HG03108 (cell line): ENCODE measurements at regions not wholly inside any gene's neighbourhood (a gene's known extent, or its start where the extent isn't known, plus 50 kb on each side); places are given as distances from the start of the nearest gene placed in this dataset.

Experiments used
- ATAC-seq: cut with Tn5 transposase; IDR thresholded peaks from one replicate; pipeline ENCODE4 v1.9.1; 2021; ENCODE audit warnings: moderate library complexity; ENCODE audit not compliant: unreplicated experiment

- ATAC-seq: no peak
Observed at GRCh38 chr5:168209997-168210396, 81.4 kb upstream of the WWC1 start.

GRCh38 chr5:168211245-168211644 lies 80.2 kb upstream of the WWC1 start:
- no peak for ATAC-seq

GRCh38 chr5:168211936-168212335 lies 79.5 kb upstream of the WWC1 start:
- ATAC-seq: no peak

GRCh38 chr5:168214071-168214470 lies 77.4 kb upstream of the WWC1 start:
- no peak for ATAC-seq

- ATAC-seq: no peak
Observed at GRCh38 chr5:168214886-168215285, 76.6 kb upstream of the WWC1 start.

- no peak for ATAC-seq
Observed at GRCh38 chr5:168215646-168216045, 75.8 kb upstream of the WWC1 start.

- ATAC-seq: no peak
Observed at GRCh38 chr5:168216989-168217388, 74.5 kb upstream of the WWC1 start.

- ATAC-seq: no peak
Observed at GRCh38 chr5:168217497-168217896, 73.9 kb upstream of the WWC1 start.

GRCh38 chr5:168218746-168219145 lies 72.7 kb upstream of the WWC1 start:
- ATAC-seq: no peak

- peak; percentile 77 for ATAC-seq
Observed at GRCh38 chr5:168219515-168220410, 71.7 kb upstream of the WWC1 start.

GRCh38 chr5:168224085-168224484 lies 67.4 kb upstream of the WWC1 start:
- no peak for ATAC-seq

- ATAC-seq: no peak
Observed at GRCh38 chr5:168226012-168226411, 65.4 kb upstream of the WWC1 start.

- ATAC-seq: no peak
Observed at GRCh38 chr5:168227001-168227400, 64.4 kb upstream of the WWC1 start.

- peak; percentile 100 for ATAC-seq
Observed at GRCh38 chr5:168227973-168228615, 63.4 kb upstream of the WWC1 start.

- no peak for ATAC-seq
Observed at GRCh38 chr5:168228668-168229067, 62.8 kb upstream of the WWC1 start.

GRCh38 chr5:168234133-168234532 lies 57.3 kb upstream of the WWC1 start:
- no peak for ATAC-seq

GRCh38 chr5:168238463-168238862 lies 53.0 kb upstream of the WWC1 start:
- ATAC-seq: no peak

- ATAC-seq: no peak
Observed at GRCh38 chr5:168239325-168239724, 52.1 kb upstream of the WWC1 start.
